NT2/D1 (cell line): ENCODE measurements at regions not wholly inside any gene's neighbourhood (a gene's known extent, or its start where the extent isn't known, plus 50 kb on each side); places are given as distances from the start of the nearest gene placed in this dataset.

ENCODE experiments used
- YY1 ChIP-seq: IDR thresholded peaks from 2 replicates; pipeline ENCODE4 v1.6.1; 2011; ENCODE audit not compliant: insufficient read length, insufficient read depth
- ZNF274 ChIP-seq: IDR thresholded peaks from 2 replicates; pipeline ENCODE4 v1.6.1; 2011; ENCODE audit warnings: mild to moderate bottlenecking, low read depth, low read length

DNA sequence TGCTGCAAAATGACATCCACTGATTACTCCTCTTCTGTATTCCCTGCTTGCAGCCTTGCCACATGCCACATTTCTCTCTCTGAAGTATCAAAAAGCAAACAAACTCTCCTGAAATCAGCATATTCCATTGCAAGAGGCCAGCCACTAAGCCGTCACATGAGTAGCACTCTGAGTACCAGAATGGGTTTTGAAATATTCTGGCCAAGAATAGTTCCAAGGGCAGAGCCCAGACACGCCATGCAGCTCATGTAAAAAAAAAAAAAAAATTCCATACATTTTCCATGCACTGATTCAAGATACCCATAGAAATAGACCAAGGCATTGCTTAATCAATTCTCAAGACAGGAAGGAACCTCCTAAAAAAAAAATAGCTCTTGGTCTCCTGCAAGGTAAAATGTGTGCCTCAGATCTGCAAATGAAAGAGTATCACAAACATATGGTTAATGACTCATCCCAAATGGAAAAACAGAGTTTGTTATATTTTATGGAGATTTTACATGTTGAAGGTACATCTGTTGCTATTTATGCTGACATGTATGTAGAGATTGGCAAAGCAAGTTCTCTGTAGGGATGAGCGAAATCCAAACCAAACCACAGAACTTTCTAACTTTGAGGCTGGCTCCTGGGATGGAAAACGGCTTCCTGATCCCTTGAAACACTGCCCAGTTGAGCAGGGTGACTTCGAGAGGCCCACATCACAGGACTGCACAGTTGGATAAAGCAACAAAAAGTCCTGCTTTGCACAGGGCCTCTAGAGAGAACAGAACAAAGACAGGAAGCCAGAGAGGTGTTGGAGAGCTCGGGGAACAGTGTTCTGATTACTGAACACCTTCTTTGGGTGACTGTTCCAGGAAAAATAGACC, 346.2 kb downstream of the ZNF521 start:
- TF ChIP-seq YY1, result no peak
- TF ChIP-seq ZNF274, result no peak
